Esophagus mucosa (tissue), 1 donor: ENCODE measurements at regions not wholly inside any gene's neighbourhood (a gene's known extent, or its start where the extent isn't known, plus 50 kb on each side); places are given as distances from the start of the nearest gene placed in this dataset.

Source experiments
- ATAC-seq: fragments of 200-7000 bp; cut with Tn5 transposase; one replicate; pipeline ENCODE4 v1.9.1; 2020
- donor health status: DM: yes; HTN: yes; CAD: no.

DNA sequence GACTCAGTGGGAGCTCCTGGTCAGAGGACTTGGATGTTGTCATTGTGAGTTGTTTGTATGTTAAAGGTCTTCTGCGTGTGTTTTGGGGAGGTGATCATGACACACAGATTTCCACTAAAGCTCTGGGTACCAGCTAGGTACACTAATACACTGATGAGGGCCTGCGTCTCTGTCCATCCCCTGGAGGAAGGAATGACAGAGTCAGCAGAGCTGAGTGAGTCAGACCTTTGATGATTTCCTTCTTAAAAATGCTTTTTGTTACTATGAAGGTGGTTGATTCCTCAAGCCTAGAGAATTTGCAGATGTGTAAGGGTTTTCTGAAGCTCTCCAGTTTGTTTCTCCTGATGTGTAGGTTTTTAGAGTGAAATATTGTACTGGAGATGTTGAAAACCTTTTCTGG is 424.1 kb upstream of the TPM1 start:
- ATAC-seq = peak; percentile 64

DNA sequence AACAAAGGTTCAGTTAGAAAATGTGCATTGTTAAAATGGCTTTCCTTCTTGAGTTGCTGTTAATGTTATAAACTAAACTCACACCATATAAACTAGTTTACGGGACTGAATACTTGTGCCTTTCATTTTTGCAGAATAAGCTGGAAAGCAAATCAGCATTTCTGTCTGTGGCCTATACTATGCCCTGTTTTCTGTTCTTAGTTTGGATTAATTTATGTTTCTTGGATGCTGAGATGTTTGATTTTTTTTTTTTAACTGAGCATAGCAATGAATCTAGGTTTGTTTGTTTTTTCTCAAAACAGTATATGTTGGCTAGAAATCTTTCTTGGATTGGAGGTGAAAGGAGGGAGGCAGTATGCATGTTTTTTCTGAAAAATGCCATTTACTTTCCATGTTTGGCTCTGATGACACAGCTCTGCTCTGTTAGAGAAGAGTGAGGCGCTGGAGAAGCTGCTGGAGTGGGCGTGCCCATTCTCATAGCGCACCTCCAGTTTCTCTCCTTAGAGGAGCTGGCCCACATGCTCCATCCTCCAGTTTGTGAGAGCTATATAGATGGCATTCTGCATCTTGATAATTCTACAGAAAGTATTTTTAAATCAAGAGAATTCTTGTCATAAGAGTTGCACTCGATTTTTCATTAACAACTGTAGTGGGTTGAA is 423.6 kb upstream of the TPM1 start:
- ATAC-seq = no peak

DNA sequence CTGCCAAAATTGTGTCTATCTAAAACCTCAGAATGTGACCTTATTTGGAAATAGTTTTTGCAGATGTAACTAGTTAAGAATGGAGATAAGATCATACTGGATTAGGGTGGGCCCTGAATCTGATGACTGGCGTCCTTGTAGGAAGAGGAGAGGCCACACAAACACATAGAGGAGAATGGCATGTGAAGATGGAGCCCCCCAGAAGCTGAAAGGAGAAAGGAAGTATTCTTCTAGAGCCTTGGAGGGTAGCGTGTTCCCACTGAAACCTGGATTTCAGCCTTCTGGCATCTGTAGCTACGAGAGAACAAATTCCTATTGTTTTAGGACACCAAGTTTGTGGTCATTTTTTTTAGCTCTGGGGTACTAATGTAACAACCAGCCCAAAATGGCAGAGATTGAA is 423.0 kb upstream of the TPM1 start:
- ATAC-seq = no peak

DNA sequence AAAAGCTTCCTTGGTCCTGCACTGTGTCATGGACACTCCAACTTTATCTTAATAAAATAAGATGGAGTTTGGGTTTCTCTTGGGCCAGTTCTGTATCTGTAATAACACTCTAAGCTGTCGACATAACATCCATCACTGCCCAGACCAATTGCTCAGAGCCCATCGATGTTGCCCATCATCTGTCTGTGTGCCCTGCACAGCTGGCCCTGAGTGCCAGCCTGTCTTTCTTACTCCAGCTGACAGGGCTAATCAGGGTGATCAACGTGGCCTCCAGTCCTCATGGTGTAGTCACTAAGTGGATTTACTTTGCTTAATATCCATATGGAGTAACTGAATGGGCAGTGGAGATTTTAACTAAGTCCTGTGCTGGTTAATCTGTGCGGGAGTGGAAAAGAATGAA is 419.8 kb upstream of the TPM1 start:
- ATAC-seq = no peak

DNA sequence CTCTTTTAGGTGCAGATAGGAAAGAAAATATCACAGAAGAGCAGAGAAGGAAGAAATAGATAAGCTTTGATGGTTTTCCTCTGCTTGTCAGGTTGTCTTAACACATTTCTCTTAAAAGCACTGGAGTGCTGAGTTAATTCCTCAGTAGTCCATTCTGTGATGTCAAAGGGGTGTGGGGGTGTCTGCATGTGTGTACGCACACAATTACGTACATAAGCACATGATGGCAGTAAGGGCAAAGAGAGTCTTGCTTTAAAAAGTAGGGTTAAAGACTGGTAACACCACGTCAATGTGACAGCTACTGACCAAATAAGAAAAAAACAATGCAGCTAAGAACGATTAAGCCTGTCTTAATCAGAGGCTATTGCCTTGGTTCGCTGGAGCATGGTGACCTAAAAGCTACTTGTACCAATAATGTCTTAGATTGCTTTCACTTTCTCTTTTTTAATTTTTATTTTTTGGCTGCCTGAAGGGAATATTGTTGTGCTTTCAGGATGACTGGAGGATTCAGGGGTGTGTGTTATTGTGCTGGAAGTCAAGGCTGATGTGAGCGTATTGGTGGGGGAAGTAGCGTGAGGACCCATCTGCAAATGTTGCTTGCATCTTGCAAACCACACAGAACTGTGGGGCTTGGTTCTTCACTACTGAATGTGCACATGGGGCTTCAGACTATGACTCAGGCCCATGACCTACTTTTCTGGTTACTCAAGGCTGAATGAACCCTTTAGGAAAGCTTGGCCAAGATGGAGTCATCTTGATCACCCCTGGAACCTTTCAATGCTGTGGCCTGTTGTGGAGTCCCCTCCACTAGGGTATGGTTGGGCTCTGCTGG is 417.8 kb upstream of the TPM1 start:
- peak; percentile 62 for ATAC-seq

DNA sequence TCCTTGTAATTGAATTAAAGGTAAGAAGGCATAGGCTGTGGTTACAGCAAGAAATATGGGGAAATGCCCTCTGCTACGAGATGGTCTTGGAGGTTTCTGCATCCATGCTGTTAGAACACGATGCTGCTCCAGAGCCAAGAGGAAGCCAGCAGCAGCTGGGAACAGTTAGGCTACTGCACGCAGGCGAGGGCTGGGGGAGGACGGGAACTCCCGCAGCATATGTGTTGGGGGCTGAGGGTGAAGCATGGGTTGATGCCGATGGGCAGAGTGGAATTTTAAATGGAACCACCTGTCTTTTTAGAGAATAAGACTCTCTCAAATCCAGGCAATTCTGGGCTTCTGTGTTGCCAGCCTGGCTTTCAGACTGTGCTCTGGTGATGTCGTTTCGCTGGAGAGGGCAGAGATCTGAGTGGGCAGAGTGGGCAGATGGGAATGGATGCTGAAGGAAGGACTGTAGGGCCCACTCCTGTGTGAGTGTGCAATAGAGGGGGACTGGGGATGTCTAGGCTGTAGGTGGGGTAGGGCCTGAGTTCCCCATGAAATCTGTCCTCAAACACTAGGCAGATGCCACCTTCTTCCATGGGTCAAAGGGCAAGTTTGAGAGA is 417.0 kb upstream of the TPM1 start:
- ATAC-seq = no peak

DNA sequence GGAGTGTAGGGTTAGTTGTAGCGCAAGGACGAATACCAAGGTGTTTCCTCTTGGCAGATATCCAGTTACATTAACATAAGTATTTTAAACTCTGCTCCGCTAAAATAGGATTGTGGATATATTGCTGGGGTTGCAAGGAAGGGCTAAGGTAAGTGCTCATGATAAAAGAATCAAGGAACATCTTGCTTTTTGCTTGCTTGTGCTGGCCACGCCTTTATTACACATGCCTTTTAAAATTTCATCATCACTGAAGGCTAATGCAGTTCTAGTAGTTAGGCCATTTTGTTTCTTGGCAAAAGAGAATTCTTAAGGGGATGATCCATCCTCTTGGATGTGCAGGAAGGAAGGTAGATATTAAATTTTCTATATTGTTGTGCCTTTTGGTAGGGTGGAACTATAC is 415.6 kb upstream of the TPM1 start:
- peak; percentile 53 for ATAC-seq

DNA sequence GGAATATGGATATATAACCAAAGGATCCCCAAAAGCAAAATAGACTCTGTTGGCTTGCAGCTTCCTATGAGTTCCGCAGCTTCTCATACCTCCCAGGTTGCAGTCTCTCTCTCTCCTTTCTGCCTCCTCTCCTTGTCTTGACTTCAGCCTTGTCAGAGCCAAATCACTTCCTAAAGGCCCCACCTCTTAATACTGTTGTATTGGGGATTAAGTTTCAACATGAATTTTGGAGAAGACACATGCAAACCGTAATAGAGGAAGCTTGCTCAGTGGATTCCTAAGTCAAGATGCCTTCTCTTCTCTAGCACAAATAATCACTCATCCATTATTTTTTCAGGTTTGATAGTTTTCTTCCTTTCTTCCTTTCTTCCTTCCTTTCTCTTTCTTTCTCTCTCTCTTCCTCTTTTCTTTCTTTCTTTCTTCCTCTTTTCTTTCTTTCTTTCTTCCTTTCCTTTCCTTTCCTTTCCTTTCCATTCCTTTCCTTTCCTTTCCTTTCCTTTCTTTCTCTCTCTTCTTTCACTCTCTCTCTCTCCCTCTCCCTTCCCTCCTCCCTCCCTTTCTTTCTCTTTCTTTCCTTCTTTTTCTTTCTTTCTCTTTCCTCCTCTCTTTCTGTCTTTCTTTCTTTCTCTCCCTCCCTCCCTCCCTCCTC is 411.3 kb upstream of the TPM1 start:
- no peak for ATAC-seq

DNA sequence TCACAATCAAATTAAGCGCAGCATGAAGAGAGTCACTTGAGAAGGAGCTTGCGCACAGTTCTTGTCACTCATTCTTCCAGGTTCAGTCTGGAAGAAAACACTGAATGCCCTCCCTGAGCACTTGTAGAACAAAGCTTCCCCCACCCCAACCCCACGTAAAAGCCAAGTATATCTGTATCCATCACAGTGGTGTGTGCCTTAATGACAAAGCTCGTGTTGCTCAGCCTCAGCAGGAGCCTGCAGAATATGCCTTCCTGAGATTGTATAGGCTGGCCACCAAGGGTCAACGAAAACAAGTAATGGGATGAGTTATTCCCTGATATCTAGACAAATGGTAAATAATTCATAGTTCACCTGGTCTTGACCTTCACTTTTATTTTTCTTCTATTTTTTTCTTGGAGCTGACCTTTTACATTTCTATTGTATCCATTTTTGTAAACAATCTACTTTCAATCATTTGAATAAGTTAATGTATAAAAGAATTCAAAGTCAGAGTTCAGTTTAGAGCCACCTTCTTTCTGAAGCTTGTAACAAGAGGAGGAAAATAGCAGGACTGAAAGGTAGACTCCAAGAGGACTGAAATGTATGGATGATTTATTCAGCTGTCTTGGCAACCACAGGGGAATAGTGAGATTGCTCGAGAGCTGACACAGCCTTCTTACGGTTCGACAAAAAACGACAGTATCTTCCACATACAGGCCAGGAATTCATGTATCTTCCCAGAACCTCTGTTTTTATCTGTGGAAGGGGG is 405.5 kb upstream of the TPM1 start:
- no peak for ATAC-seq

DNA sequence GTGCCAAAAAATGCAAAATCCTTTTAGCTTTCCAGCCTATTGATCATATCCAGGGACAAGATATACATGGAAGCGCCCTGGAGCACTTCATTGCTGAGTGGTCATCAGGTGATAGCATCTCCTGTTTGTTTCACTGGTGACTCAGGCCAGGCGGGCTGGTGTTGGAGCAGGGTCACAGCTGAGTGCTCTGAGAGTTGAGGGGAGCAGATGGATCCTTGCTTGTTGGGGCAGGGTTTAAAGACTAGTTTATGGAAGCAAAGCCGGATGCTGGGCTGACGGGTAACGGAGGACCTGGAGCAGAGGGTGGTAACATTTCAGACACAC is 405.0 kb upstream of the TPM1 start:
- ATAC-seq = no peak

DNA sequence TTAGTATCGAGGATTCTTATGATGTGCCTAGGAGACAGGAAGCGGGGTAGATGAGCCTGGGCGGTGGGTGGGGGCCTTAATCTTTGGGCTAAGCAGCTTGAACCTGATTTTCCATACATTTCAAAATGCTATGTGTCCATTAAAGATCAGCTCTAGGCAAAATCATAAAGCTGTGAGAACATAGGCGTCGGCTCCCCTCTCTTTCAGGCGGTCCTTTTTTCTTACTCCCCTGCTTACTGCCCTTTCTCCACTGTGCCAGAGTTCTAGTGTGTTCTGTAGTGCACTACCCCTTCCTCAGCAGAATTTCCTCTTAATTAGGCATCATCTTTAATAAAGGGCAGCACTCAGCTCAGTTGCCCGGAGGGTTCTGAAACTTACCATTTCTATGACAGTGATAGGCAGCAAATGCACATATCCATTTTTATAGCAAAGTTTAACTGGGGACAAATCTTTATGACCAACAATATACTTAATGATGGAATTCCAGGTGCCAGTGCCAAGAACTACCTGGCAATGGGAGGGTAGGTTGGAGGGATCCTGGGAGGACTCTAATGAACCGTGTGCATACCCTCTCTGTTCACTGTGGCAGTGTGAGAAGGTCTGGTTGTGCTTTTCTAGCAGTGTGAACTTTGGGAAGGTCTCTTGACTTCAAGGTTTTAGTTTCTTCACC is 404.5 kb upstream of the TPM1 start:
- no peak for ATAC-seq

DNA sequence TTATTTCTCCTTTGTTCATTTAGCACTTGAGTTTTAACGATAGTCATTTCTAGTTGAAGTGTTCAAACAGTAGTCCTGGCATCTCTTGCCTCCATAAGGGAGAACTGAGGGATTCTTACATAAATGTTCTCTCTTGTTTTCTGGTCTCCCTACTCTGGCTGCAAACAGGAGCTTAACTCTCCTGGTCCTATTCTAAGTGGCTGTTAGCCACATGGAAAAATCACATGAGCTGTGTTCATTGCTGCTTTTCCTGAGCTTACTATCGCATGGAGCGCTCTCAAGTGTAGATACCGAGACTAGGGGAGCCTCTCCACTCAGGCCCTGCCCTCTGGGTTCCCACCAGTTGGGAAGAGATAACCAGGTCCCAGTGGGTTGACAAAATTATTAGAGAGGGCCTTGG is 403.1 kb upstream of the TPM1 start:
- ATAC-seq = no peak

DNA sequence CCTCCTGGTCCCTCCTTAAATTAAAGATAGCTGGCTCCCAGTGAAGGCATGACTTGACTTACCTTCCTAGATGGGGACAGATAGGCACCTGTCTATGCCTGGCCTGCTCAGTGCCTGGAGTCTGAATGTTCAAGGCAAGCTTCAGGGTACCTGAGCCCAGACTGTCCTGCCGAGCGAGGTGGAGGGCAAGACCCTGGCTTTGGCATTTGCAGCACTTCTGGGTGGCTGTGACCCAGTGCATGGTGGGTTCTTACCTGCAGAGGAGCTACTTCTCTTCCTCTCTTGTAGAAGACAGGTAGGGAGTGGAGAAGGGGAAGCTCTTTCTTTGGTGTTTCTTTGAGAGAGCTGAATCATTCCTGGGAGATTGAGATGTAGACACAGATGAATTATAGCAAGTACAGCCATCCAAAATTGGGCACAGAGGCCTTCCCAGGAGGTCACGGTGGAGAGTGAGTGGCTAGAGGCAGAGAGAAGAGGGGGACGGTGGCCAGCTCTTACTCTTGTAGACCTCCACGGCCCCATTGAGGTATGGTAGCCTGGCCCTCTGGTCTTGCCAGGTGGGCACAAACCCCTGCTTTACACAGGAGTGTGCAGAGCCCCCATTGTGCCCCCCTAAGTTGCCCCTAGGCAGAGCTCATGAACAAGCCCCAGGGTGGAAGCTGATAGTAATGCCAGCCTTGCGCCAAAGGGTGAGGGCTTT is 402.5 kb upstream of the TPM1 start:
- peak; percentile 8 for ATAC-seq

DNA sequence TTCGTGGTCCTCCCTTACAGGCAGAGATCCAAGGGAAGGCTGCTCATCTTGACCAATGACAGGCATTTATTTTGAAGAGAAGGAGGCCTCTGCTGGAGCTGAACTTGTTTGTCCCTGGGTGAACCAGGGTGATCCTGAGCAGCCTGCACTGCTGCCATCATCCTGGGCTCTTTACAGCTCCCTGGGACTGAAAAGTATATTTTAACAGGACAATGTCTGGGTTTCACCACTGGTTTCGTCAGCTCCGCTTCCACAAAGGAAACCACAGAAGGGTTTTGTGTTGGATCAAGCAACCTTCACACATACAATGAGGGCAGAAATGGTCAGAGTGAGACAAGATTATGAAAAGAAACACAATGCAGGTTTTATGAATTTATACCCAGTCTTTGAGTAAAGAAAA is 400.7 kb upstream of the TPM1 start:
- ATAC-seq = no peak

DNA sequence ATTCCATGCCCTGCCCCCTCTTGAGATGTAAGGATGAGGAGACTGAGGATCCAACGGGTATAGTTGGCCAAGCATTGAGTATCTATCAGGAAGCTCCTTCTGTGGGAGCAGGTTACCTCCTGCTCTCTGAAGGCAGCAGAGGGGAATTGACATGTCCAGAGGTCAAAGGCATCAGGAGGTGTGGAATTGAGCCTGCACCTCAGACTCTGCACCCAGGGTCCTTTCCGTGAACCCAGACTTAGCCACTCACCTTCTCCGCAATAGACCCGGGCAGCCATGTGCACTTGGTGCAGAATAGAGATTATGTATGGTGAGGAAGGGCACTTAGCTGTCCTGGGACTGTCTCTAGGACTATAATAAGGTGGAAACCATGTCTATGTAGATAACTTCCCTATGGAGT is 399.0 kb upstream of the TPM1 start:
- ATAC-seq = no peak

DNA sequence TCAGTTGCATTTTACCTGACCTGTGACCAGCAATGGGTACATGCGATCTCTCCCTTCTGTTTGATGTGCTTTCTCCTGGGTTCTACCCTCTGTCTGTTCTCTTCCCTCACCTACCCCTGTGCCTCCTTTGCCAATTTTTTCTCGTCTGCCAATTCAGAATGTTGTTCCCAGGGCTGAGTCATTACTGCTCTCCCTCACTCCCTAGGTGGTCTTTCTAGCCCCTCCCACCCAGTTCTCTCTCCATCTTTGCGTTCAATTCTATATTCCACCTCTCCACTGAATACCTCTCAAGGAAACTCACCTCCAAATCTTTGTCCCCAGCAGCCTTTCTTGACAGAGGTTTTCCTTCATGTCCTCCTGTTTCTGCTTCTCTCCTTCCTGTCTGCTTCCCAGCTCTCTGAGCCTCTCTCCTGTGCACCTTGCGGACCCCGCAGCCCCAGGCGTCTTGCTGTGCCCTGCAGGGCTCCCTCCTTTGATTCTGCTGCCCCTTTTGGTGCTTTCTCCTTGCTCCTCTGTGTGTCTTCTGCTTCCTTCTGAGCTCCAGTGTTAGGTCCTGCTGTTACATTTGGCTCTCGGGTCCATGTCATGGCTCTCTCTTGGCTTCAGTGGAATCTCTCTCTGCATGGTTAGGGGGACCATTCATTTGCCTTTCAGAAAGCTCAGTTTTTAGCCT is 398.2 kb upstream of the TPM1 start:
- no peak for ATAC-seq

DNA sequence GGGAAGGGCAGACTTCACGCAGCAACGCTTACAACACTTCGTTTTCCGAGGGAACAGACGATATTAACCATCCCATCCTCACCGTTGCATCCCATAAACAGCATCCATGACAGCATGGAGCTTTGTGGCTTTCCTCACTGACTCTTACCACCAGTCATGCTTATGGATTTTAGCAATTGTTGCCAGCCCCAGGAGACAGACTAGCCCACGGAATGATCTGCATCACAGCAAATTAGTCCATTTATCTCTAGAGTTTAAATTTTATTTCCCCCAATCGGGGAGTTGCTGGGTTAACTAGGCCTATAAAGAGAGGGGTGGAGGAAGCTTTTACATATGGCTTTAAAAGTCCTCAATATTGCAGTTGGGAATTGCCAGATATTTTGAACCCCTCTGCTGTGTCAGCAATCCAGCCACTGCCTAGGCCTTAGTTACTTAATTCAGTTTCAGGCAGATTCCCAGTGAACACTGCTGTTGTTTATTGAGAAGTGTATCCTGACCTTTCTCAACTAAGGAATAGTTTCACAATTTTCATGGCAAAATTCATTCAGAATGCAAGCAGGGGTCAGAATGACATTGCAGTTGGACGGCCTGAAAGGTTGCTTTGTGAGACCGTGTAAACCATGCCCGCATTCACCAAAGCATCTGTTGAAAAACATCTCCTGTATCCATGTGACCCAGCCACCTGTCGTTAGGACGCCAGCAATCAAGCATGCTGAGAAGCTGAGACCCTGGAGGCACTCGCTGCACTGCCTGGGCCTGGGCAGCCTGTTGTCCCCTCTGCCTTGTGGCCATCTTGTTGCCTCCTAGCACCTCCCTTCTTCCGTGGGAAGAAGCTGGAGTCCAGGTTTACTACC is 397.4 kb upstream of the TPM1 start:
- ATAC-seq = no peak

DNA sequence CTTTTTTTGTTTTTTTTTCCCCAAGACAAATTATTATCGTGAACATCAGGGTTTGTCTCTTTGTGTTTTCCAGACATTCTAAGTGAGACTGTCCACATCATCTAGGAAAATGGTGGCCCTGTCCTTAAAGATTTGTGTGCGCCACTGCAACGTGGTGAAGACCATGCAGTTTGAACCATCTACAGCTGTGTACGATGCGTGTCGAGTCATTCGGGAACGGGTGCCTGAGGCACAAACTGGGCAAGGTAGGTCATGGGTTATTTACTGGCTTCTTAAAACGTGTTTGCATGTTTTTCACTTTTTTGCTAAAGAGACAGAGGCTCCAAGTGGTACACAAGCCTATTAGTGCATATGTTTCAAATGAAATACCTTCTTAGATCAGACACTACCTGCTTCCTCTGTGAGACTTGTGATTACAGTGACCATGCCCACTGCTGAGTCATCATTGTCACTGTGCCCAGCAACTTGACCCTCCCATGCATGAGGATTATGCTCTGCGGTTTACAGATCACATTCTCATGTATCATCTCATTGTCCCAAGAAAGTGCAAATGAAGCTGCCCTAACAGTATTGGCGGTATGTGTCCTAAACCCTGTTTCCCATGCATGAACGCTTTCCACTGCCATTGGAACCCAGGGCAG is 395.2 kb upstream of the TPM1 start:
- ATAC-seq = peak; percentile 92

DNA sequence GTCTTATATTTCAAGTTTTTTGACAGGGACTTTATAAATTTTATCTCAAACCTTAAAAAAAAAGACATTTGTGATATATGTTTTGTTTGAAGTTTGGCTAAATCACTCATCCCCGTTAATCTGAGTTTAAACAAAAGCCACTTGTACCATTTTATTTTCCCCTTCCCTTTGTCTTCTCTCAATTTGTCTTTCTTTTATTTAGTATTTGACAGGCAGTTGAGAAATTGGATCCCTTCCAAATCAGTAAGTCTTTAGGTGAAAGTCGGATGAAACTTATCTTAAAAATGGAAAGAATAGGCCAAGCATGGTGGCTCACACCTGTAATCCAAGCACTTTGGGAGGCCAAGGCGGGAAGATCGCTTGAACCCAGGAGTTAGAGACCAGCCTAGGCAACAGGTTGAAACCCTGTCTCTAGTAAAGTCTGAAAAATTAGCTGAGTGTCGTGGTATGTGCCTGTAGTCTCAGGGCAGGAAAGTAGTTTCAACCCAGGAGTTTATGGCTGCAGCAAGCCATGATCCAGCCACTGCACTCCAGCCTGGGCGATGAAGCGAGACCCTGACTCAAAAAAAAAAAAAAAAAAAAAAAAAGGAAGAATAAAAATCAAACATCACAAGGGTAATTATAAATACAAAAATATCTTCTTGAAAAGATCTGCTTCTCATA is 394.6 kb upstream of the TPM1 start:
- ATAC-seq = no peak
